ENCODE measurements at regions not wholly inside any gene's neighbourhood (a gene's known extent, or its start where the extent isn't known, plus 50 kb on each side); places are given as distances from the start of the nearest gene placed in this dataset.

- H3K9me3 ChIP-seq = no peaks in the 10 kb centered on the region
- no peaks in the 10 kb centered on the region for H3K4me1 ChIP-seq (ENCODE audit: insufficient read depth)
- intact Hi-C loops (cut with DNase I) = no loop called here
- no peaks in the 10 kb centered on the region for H3K27me3 ChIP-seq
- 65 to 76% (median 69%) methylated on average over 4 of the region's 4 CpGs for WGBS, 3 donors
- H3K36me3 ChIP-seq = no peaks in the 10 kb centered on the region
- DNase-seq = no peak
- H3K4me3 ChIP-seq = no peak overlapping the region
- no peak overlapping the region for H3K27ac ChIP-seq
- TF ChIP-seq EP300 (IDR thresholded peaks at IDR 0.05) = no peak
- no peak for TF ChIP-seq CTCF (IDR thresholded peaks at IDR 0.05)
- TF ChIP-seq POLR2A (IDR thresholded peaks at IDR 0.05) = no peak
Measured at GRCh38 chr4:10180927-10181744, 64.5 kb upstream of the WDR1 start.

GRCh38 chr4:10180603-10180926 is 64.0 kb upstream of the WDR1 start:
- TF ChIP-seq CTCF (IDR thresholded peaks at IDR 0.05) = no peak
- TF ChIP-seq EP300 (IDR thresholded peaks at IDR 0.05) = no peak
- no peak for TF ChIP-seq POLR2A (IDR thresholded peaks at IDR 0.05)
- Histone ChIP-seq H3K27me3 (no peaks in the 10 kb centered on the region), H3K4me3 (no peak overlapping the region), H3K36me3 (no peaks in the 10 kb centered on the region), H3K27ac (no peak overlapping the region), H3K9me3 (no peaks in the 10 kb centered on the region), H3K4me1 (ENCODE audit: insufficient read depth) (no peaks in the 10 kb centered on the region)
- no peak for DNase-seq
- WGBS, 3 donors = 81 to 82% (median 81%) methylated on average over 1 of the region's 1 CpG
- intact Hi-C loops (cut with DNase I) = no loop called here

GRCh38 chr4:10179957-10180602 is 63.5 kb upstream of the WDR1 start:
- Histone ChIP-seq H3K27ac (no peak overlapping the region), H3K4me3 (no peak overlapping the region), H3K9me3 (no peaks in the 10 kb centered on the region), H3K4me1 (ENCODE audit: insufficient read depth) (no peaks in the 10 kb centered on the region), H3K27me3 (no peaks in the 10 kb centered on the region), H3K36me3 (no peaks in the 10 kb centered on the region)
- 61 to 67% (median 66%) methylated on average over 4 of the region's 4 CpGs for WGBS, 3 donors
- DNase-seq = no peak
- intact Hi-C loops (cut with DNase I) = no loop called here
- TF ChIP-seq EP300 (IDR thresholded peaks at IDR 0.05) (no peak), CTCF (IDR thresholded peaks at IDR 0.05) (no peak), POLR2A (IDR thresholded peaks at IDR 0.05) (no peak)

- Histone ChIP-seq H3K9me3 (no peaks in the 10 kb centered on the region), H3K4me3 (no peak overlapping the region), H3K27ac (no peak overlapping the region), H3K36me3 (no peaks in the 10 kb centered on the region), H3K27me3 (no peaks in the 10 kb centered on the region), H3K4me1 (ENCODE audit: insufficient read depth) (no peaks in the 10 kb centered on the region)
- DNase-seq = no peak
- intact Hi-C loops (cut with DNase I) = no loop called here
- WGBS, 3 donors = 72 to 82% (median 78%) methylated on average over 5 of the region's 5 CpGs
- TF ChIP-seq EP300 (IDR thresholded peaks at IDR 0.05) (no peak), POLR2A (IDR thresholded peaks at IDR 0.05) (no peak), CTCF (IDR thresholded peaks at IDR 0.05) (no peak)
Measured at GRCh38 chr4:10178763-10179162, 62.2 kb upstream of the WDR1 start.

Measured in ovary (tissue), 7 donors.